GM23338 (cell line): ENCODE measurements at regions not wholly inside any gene's neighbourhood (a gene's known extent, or its start where the extent isn't known, plus 50 kb on each side); places are given as distances from the start of the nearest gene placed in this dataset.

Experiments
- ATAC-seq: fragments of 200-7000 bp; cut with Tn5 transposase; 3 replicates; pipeline ENCODE4 v1.9.1; 2020
- DNase-seq: peaks from one replicate; pipeline ENCODE4 v3.0.0-alpha.2; 2015; ENCODE audit warnings: low spot score
- H2AFZ ChIP-seq: fragments of 200-600 bp; sonication (generic); 2 replicates; pipeline ENCODE4 v1.8.0; 2016; ENCODE audit warnings: antibody characterized with exemption, mild to moderate bottlenecking, moderate library complexity
- H3F3A ChIP-seq: fragments of 200-600 bp; sonication (generic); replicated peaks from 2 replicates; pipeline ENCODE4 v1.8.0; 2017; ENCODE audit warnings: antibody characterized with exemption, mixed run types, low read depth
- H3K27ac ChIP-seq: fragments of 200-600 bp; sonication (generic); 2 replicates; pipeline ENCODE4 v1.6.1; 2016; ENCODE audit warnings: low read depth
- H3K27me3 ChIP-seq: fragments of 200-600 bp; sonication (generic); 2 replicates; pipeline ENCODE4 v1.8.0; 2016; ENCODE audit warnings: mild to moderate bottlenecking, mixed run types, moderate library complexity; ENCODE audit not compliant: insufficient read depth
- H3K36me3 ChIP-seq: fragments of 200-600 bp; sonication (generic); 2 replicates; pipeline ENCODE4 v1.8.0; 2016; ENCODE audit warnings: mild to moderate bottlenecking; ENCODE audit not compliant: insufficient read depth
- H3K4me1 ChIP-seq: fragments of 200-600 bp; sonication (generic); 2 replicates; pipeline ENCODE4 v1.8.0; 2016; ENCODE audit warnings: mild to moderate bottlenecking, moderate library complexity; ENCODE audit not compliant: insufficient read depth
- H3K4me2 ChIP-seq: fragments of 200-600 bp; sonication (generic); 2 replicates; pipeline ENCODE4 v1.7.1; 2017; ENCODE audit warnings: mixed run types
- H3K4me3 ChIP-seq: fragments of 200-600 bp; sonication (generic); 2 replicates; pipeline ENCODE4 v1.6.1; 2016; ENCODE audit warnings: mixed run types
- H3K79me2 ChIP-seq: fragments of 200-600 bp; sonication (generic); replicated peaks from 2 replicates; pipeline ENCODE4 v1.8.0; 2017; ENCODE audit warnings: mild to moderate bottlenecking; ENCODE audit not compliant: insufficient read depth
- H3K9me2 ChIP-seq: fragments of 200-600 bp; sonication (generic); 2 replicates; pipeline ENCODE4 v1.8.0; 2017; ENCODE audit not compliant: insufficient read depth
- H4K20me1 ChIP-seq: fragments of 200-600 bp; sonication (generic); replicated peaks from 2 replicates; pipeline ENCODE4 v1.8.0; 2017; ENCODE audit warnings: mild to moderate bottlenecking; ENCODE audit not compliant: insufficient read depth
- H3K27ac Mint-ChIP-seq: 2 replicates; pipeline ENCODE4 v1.8.0; 2020; ENCODE audit warnings: inconsistent platforms, mild to moderate bottlenecking, moderate library complexity, mixed read lengths
- H3K27me3 Mint-ChIP-seq: 3 replicates; pipeline ENCODE4 v1.8.0; 2022; ENCODE audit warnings: low read depth, mild to moderate bottlenecking, moderate library complexity, mixed read lengths, inconsistent platforms; ENCODE audit not compliant: insufficient read depth, poor library complexity
- H3K36me3 Mint-ChIP-seq: 3 replicates; pipeline ENCODE4 v1.8.0; 2021; ENCODE audit warnings: low read depth, mild to moderate bottlenecking, inconsistent platforms, moderate library complexity, mixed read lengths
- H3K4me1 Mint-ChIP-seq: 3 replicates; pipeline ENCODE4 v1.8.0; 2020; ENCODE audit warnings: mild to moderate bottlenecking, inconsistent platforms, mixed read lengths
- H3K4me3 Mint-ChIP-seq: 3 replicates; pipeline ENCODE4 v1.8.0; 2021; ENCODE audit warnings: moderate library complexity, mild to moderate bottlenecking, inconsistent platforms, mixed read lengths
- H3K9me3 Mint-ChIP-seq: 3 replicates; pipeline ENCODE4 v1.8.0; 2020; ENCODE audit warnings: moderate library complexity, mild to moderate bottlenecking, inconsistent platforms, mixed read lengths
- CREB1 ChIP-seq: fragments of 250-450 bp; sonication (Bioruptor Pico); IDR thresholded peaks from 2 replicates; pipeline ENCODE4 v1.5.0; 2020; ENCODE audit warnings: low read depth, mild to moderate bottlenecking, moderate library complexity
- EZH2 ChIP-seq: fragments of 200-600 bp; sonication (generic); IDR thresholded peaks from one replicate; pipeline ENCODE4 v1.8.0; 2017; ENCODE audit warnings: antibody characterized with exemption, mild to moderate bottlenecking, low read depth; ENCODE audit not compliant: unreplicated experiment
- EZH2phosphoT487 ChIP-seq: fragments of 200-600 bp; sonication (generic); IDR thresholded peaks from one replicate; pipeline ENCODE4 v1.8.1; 2018; ENCODE audit warnings: antibody characterized with exemption; ENCODE audit not compliant: unreplicated experiment
- JUNB ChIP-seq: IDR thresholded peaks from one replicate; pipeline ENCODE4 v1.6.1; 2016; ENCODE audit warnings: antibody characterized with exemption; ENCODE audit not compliant: unreplicated experiment
- NANOG ChIP-seq: IDR thresholded peaks from 2 replicates; pipeline ENCODE4 v1.6.1; 2016; ENCODE audit warnings: antibody characterized with exemption, borderline replicate concordance
- POLR2AphosphoS5 ChIP-seq: IDR thresholded peaks from 2 replicates; pipeline ENCODE4 v1.6.1; 2016; ENCODE audit warnings: antibody characterized with exemption, low read depth
- STAT1 ChIP-seq: IDR thresholded peaks from one replicate; pipeline ENCODE4 v1.6.1; 2016; ENCODE audit warnings: antibody characterized with exemption; ENCODE audit not compliant: unreplicated experiment
- ZNF114 ChIP-seq: fragments of 250-450 bp; sonication (Bioruptor Pico); IDR thresholded peaks from 2 replicates; pipeline ENCODE4 v1.5.0; 2020; ENCODE audit warnings: mild to moderate bottlenecking, moderate library complexity
- ZNF331 ChIP-seq: fragments of 250-450 bp; sonication (Bioruptor Pico); IDR thresholded peaks from 2 replicates; pipeline ENCODE4 v1.5.0; 2020; ENCODE audit warnings: low read depth, mild to moderate bottlenecking, moderate library complexity
- TF ChIP-seq, protein P1 (sequence below), 2 experiments: fragments of 200-600 bp in 1 of 2; sonication (generic) in 1 of 2; conservative IDR thresholded peaks; 2 replicates each; pipeline versions ENCODE4 v1.5.1 to v1.6.1; 2016 to 2017; ENCODE audit warnings: antibody characterized with exemption in 2 of 2, low read depth in 2 of 2, mild to moderate bottlenecking in 2 of 2, moderate library complexity in 1 of 2
- TF ChIP-seq, protein P2 (sequence below): IDR thresholded peaks from one replicate; pipeline ENCODE4 v1.6.1; 2018; ENCODE audit warnings: antibody characterized with exemption; ENCODE audit not compliant: unreplicated experiment
- TF ChIP-seq, protein P3 (sequence below): IDR thresholded peaks from 2 replicates; pipeline ENCODE4 v1.6.1; 2016; ENCODE audit warnings: antibody characterized with exemption
- TF ChIP-seq, protein P4 (sequence below): fragments of 250-450 bp; sonication (Bioruptor Pico); IDR thresholded peaks from 2 replicates; pipeline ENCODE4 v1.5.0; 2020; ENCODE audit warnings: mild to moderate bottlenecking, moderate library complexity

DNA sequence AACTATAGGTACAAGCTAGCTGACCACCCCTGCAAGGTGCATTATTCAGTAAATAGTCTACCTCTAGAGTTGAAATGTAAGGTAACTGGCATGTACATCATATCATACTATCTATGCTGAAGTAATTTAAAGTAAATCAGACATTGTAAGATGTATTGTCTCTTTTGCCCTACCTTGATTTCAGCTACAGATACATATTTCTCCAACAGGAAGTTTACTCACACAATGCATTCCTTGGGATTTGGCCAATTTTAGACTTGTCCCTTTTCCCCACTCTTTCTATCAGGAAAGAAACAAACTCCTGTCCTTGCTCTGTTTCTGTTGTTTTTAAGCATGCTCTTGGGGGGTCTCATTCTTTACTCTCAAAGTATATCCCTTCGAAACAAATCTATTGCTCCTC is 58.5 kb upstream of the TSLP start:
- no peak overlapping the region for H3K27ac Mint-ChIP-seq
- Histone ChIP-seq H4K20me1 (no peaks in the 10 kb centered on the region), H3K27me3 (no peaks in the 10 kb centered on the region), H3K36me3 (no peaks in the 10 kb centered on the region), H3K27ac (no peak overlapping the region), H3K4me3 (no peak overlapping the region), H3K4me2 (no peak overlapping the region), H2AFZ (no peak overlapping the region), H3K9me2 (no peaks in the 10 kb centered on the region), H3F3A (no peaks in the 10 kb centered on the region), H3K4me1 (no peaks in the 10 kb centered on the region), H3K79me2 (no peaks in the 10 kb centered on the region)
- H3K27me3 Mint-ChIP-seq = peaks cover 3% of the 10 kb centered on the region
- no peaks in the 10 kb centered on the region for H3K4me1 Mint-ChIP-seq
- H3K9me3 Mint-ChIP-seq = no peaks in the 10 kb centered on the region
- no peaks in the 10 kb centered on the region for H3K36me3 Mint-ChIP-seq
- no peak for DNase-seq
- H3K4me3 Mint-ChIP-seq = no peak overlapping the region
- TF ChIP-seq EZH2 (no peak), EZH2phosphoT487 (no peak), STAT1 (no peak), CREB1 (no peak), NANOG (no peak), ZNF331 (CRISPR knock-in tag) (no peak), JUNB (no peak), ZNF114 (CRISPR knock-in tag) (no peak), POLR2AphosphoS5 (no peak)
- TF ChIP-seq, protein P1, sequence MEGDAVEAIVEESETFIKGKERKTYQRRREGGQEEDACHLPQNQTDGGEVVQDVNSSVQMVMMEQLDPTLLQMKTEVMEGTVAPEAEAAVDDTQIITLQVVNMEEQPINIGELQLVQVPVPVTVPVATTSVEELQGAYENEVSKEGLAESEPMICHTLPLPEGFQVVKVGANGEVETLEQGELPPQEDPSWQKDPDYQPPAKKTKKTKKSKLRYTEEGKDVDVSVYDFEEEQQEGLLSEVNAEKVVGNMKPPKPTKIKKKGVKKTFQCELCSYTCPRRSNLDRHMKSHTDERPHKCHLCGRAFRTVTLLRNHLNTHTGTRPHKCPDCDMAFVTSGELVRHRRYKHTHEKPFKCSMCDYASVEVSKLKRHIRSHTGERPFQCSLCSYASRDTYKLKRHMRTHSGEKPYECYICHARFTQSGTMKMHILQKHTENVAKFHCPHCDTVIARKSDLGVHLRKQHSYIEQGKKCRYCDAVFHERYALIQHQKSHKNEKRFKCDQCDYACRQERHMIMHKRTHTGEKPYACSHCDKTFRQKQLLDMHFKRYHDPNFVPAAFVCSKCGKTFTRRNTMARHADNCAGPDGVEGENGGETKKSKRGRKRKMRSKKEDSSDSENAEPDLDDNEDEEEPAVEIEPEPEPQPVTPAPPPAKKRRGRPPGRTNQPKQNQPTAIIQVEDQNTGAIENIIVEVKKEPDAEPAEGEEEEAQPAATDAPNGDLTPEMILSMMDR (conservative IDR thresholded peaks at IDR 0.05; ENCODE audit: low read depth in 2 of 2) = no peak
- TF ChIP-seq, protein P2, sequence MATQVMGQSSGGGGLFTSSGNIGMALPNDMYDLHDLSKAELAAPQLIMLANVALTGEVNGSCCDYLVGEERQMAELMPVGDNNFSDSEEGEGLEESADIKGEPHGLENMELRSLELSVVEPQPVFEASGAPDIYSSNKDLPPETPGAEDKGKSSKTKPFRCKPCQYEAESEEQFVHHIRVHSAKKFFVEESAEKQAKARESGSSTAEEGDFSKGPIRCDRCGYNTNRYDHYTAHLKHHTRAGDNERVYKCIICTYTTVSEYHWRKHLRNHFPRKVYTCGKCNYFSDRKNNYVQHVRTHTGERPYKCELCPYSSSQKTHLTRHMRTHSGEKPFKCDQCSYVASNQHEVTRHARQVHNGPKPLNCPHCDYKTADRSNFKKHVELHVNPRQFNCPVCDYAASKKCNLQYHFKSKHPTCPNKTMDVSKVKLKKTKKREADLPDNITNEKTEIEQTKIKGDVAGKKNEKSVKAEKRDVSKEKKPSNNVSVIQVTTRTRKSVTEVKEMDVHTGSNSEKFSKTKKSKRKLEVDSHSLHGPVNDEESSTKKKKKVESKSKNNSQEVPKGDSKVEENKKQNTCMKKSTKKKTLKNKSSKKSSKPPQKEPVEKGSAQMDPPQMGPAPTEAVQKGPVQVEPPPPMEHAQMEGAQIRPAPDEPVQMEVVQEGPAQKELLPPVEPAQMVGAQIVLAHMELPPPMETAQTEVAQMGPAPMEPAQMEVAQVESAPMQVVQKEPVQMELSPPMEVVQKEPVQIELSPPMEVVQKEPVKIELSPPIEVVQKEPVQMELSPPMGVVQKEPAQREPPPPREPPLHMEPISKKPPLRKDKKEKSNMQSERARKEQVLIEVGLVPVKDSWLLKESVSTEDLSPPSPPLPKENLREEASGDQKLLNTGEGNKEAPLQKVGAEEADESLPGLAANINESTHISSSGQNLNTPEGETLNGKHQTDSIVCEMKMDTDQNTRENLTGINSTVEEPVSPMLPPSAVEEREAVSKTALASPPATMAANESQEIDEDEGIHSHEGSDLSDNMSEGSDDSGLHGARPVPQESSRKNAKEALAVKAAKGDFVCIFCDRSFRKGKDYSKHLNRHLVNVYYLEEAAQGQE = no peak
- TF ChIP-seq, protein P3, sequence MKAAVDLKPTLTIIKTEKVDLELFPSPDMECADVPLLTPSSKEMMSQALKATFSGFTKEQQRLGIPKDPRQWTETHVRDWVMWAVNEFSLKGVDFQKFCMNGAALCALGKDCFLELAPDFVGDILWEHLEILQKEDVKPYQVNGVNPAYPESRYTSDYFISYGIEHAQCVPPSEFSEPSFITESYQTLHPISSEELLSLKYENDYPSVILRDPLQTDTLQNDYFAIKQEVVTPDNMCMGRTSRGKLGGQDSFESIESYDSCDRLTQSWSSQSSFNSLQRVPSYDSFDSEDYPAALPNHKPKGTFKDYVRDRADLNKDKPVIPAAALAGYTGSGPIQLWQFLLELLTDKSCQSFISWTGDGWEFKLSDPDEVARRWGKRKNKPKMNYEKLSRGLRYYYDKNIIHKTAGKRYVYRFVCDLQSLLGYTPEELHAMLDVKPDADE = no peak
- TF ChIP-seq, protein P4, sequence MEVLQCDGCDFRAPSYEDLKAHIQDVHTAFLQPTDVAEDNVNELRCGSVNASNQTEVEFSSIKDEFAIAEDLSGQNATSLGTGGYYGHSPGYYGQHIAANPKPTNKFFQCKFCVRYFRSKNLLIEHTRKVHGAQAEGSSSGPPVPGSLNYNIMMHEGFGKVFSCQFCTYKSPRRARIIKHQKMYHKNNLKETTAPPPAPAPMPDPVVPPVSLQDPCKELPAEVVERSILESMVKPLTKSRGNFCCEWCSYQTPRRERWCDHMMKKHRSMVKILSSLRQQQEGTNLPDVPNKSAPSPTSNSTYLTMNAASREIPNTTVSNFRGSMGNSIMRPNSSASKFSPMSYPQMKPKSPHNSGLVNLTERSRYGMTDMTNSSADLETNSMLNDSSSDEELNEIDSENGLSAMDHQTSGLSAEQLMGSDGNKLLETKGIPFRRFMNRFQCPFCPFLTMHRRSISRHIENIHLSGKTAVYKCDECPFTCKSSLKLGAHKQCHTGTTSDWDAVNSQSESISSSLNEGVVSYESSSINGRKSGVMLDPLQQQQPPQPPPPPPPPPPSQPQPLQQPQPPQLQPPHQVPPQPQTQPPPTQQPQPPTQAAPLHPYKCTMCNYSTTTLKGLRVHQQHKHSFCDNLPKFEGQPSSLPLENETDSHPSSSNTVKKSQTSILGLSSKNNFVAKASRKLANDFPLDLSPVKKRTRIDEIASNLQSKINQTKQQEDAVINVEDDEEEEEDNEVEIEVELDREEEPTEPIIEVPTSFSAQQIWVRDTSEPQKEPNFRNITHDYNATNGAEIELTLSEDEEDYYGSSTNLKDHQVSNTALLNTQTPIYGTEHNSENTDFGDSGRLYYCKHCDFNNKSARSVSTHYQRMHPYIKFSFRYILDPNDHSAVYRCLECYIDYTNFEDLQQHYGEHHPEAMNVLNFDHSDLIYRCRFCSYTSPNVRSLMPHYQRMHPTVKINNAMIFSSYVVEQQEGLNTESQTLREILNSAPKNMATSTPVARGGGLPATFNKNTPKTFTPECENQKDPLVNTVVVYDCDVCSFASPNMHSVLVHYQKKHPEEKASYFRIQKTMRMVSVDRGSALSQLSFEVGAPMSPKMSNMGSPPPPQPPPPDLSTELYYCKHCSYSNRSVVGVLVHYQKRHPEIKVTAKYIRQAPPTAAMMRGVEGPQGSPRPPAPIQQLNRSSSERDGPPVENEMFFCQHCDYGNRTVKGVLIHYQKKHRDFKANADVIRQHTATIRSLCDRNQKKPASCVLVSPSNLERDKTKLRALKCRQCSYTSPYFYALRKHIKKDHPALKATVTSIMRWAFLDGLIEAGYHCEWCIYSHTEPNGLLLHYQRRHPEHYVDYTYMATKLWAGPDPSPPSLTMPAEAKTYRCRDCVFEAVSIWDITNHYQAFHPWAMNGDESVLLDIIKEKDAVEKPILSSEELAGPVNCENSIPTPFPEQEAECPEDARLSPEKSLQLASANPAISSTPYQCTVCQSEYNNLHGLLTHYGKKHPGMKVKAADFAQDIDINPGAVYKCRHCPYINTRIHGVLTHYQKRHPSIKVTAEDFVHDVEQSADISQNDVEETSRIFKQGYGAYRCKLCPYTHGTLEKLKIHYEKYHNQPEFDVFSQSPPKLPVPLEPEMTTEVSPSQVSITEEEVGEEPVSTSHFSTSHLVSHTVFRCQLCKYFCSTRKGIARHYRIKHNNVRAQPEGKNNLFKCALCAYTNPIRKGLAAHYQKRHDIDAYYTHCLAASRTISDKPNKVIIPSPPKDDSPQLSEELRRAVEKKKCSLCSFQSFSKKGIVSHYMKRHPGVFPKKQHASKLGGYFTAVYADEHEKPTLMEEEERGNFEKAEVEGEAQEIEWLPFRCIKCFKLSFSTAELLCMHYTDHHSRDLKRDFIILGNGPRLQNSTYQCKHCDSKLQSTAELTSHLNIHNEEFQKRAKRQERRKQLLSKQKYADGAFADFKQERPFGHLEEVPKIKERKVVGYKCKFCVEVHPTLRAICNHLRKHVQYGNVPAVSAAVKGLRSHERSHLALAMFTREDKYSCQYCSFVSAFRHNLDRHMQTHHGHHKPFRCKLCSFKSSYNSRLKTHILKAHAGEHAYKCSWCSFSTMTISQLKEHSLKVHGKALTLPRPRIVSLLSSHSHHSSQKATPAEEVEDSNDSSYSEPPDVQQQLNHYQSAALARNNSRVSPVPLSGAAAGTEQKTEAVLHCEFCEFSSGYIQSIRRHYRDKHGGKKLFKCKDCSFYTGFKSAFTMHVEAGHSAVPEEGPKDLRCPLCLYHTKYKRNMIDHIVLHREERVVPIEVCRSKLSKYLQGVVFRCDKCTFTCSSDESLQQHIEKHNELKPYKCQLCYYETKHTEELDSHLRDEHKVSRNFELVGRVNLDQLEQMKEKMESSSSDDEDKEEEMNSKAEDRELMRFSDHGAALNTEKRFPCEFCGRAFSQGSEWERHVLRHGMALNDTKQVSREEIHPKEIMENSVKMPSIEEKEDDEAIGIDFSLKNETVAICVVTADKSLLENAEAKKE (CRISPR knock-in tag) = no peak
- no peak for ATAC-seq
